Smooth muscle cell (in vitro differentiated cells): ENCODE measurements at regions not wholly inside any gene's neighbourhood (a gene's known extent, or its start where the extent isn't known, plus 50 kb on each side); places are given as distances from the start of the nearest gene placed in this dataset.

Experiments
- DNase-seq: peaks from one replicate; lab custom pipeline; 2025; ENCODE audit not compliant: unreplicated experiment; lab: John Stamatoyannopoulos, UW
- H2AFZ ChIP-seq: fragments of 200-600 bp; sonication (generic); 2 replicates; pipeline ENCODE4 v1.6.0; 2016; ENCODE audit warnings: antibody characterized with exemption, low read depth, mild to moderate bottlenecking
- H3F3A ChIP-seq: fragments of 200-600 bp; sonication (generic); 2 replicates; pipeline ENCODE4 v1.6.0; 2017; ENCODE audit warnings: antibody characterized with exemption, low read depth
- H3K27ac ChIP-seq: fragments of 200-600 bp; sonication (generic); 2 replicates; pipeline ENCODE4 v1.5.1; 2016; ENCODE audit warnings: low read depth, mild to moderate bottlenecking
- H3K27me3 ChIP-seq: fragments of 200-600 bp; sonication (generic); 2 replicates; pipeline ENCODE4 v1.6.1; 2016; ENCODE audit warnings: low read depth, mild to moderate bottlenecking
- H3K36me3 ChIP-seq: fragments of 200-600 bp; sonication (generic); 2 replicates; pipeline ENCODE4 v1.5.1; 2016; ENCODE audit warnings: low read depth
- H3K4me1 ChIP-seq: fragments of 200-600 bp; sonication (generic); 2 replicates; pipeline ENCODE4 v1.5.1; 2016; ENCODE audit warnings: low read depth
- H3K4me2 ChIP-seq: fragments of 200-600 bp; sonication (generic); 2 replicates; pipeline ENCODE4 v1.6.0; 2016; ENCODE audit warnings: mild to moderate bottlenecking
- H3K4me3 ChIP-seq: fragments of 200-600 bp; sonication (generic); 2 replicates; pipeline ENCODE4 v1.5.1; 2016; ENCODE audit warnings: mild to moderate bottlenecking
- H3K79me2 ChIP-seq: fragments of 200-600 bp; sonication (generic); 2 replicates; pipeline ENCODE4 v1.6.0; 2016; ENCODE audit warnings: low read depth, mild to moderate bottlenecking
- H3K9ac ChIP-seq: fragments of 200-600 bp; sonication (generic); 2 replicates; pipeline ENCODE4 v1.6.0; 2016; ENCODE audit warnings: low read depth
- H3K9me3 ChIP-seq: fragments of 200-600 bp; sonication (generic); replicated peaks from 2 replicates; pipeline ENCODE4 v1.5.1; 2016; ENCODE audit warnings: low read depth
- H4K20me1 ChIP-seq: fragments of 200-600 bp; sonication (generic); 2 replicates; pipeline ENCODE4 v1.6.0; 2016; ENCODE audit warnings: low read depth
- CTCF ChIP-seq: fragments of 200-600 bp; sonication (generic); IDR thresholded peaks from 2 replicates; pipeline ENCODE4 v1.5.1; 2017; ENCODE audit warnings: borderline replicate concordance, mild to moderate bottlenecking, antibody characterized with exemption; ENCODE audit not compliant: insufficient read depth, poor library complexity, severe bottlenecking
- WGBS: methylation state at CpG from one replicate; pipeline ENCODE4 v1.1.7; 2016; ENCODE audit warnings: low lambda C conversion rate; 5-methylcytosine and 5-hydroxymethylcytosine counted together

GRCh38 chr2:187055463-187055862, 206.5 kb upstream of the ZSWIM2 start:
- no peak overlapping the region for H3K27ac ChIP-seq
- no peaks in the 10 kb centered on the region for H3K4me1 ChIP-seq
- H3K36me3 ChIP-seq, result no peaks in the 10 kb centered on the region
- no peak overlapping the region for H3K4me2 ChIP-seq
- no peaks in the 10 kb centered on the region for H3K79me2 ChIP-seq
- no peak overlapping the region for H3K9ac ChIP-seq
- DNase-seq, result no peak
- no peak for TF ChIP-seq CTCF
- 40% methylated on average over 1 of the region's 1 CpG for WGBS
- H3K4me3 ChIP-seq, result no peak overlapping the region
- no peaks in the 10 kb centered on the region for H4K20me1 ChIP-seq
- no peak overlapping the region for H2AFZ ChIP-seq
- H3K27me3 ChIP-seq, result no peaks in the 10 kb centered on the region
- no peaks in the 10 kb centered on the region for H3F3A ChIP-seq
- no peaks in the 10 kb centered on the region for H3K9me3 ChIP-seq

GRCh38 chr2:187054501-187055319, 205.7 kb upstream of the ZSWIM2 start:
- WGBS, result 77% methylated on average over 5 of the region's 5 CpGs
- Histone ChIP-seq H3K4me3 (no peak overlapping the region), H2AFZ (no peak overlapping the region), H3K36me3 (no peaks in the 10 kb centered on the region), H3K9me3 (no peaks in the 10 kb centered on the region), H3K27me3 (no peaks in the 10 kb centered on the region), H3K4me1 (no peaks in the 10 kb centered on the region), H3K4me2 (no peak overlapping the region), H3F3A (no peaks in the 10 kb centered on the region), H4K20me1 (no peaks in the 10 kb centered on the region), H3K79me2 (no peaks in the 10 kb centered on the region), H3K9ac (no peak overlapping the region), H3K27ac (no peak overlapping the region)
- TF ChIP-seq CTCF, result no peak
- no peak for DNase-seq

GRCh38 chr2:187051350-187051749, 202.4 kb upstream of the ZSWIM2 start:
- H3K79me2 ChIP-seq, result no peaks in the 10 kb centered on the region
- H3K27ac ChIP-seq, result no peak overlapping the region
- no peak for TF ChIP-seq CTCF
- H2AFZ ChIP-seq, result no peak overlapping the region
- 86% methylated on average over 1 of the region's 1 CpG for WGBS
- no peak overlapping the region for H3K4me2 ChIP-seq
- H3K27me3 ChIP-seq, result no peaks in the 10 kb centered on the region
- H3K9me3 ChIP-seq, result no peaks in the 10 kb centered on the region
- H3K4me1 ChIP-seq, result no peaks in the 10 kb centered on the region
- H3K36me3 ChIP-seq, result no peaks in the 10 kb centered on the region
- H3F3A ChIP-seq, result no peaks in the 10 kb centered on the region
- no peak overlapping the region for H3K9ac ChIP-seq
- no peak for DNase-seq
- H4K20me1 ChIP-seq, result no peaks in the 10 kb centered on the region
- H3K4me3 ChIP-seq, result no peak overlapping the region

- Histone ChIP-seq H3K4me2 (no peak overlapping the region), H2AFZ (no peak overlapping the region), H3K9me3 (no peaks in the 10 kb centered on the region), H3K4me1 (no peaks in the 10 kb centered on the region), H3K36me3 (no peaks in the 10 kb centered on the region), H3K4me3 (no peak overlapping the region), H3F3A (no peaks in the 10 kb centered on the region), H3K9ac (no peak overlapping the region), H3K27me3 (no peaks in the 10 kb centered on the region), H3K79me2 (no peaks in the 10 kb centered on the region), H3K27ac (no peak overlapping the region), H4K20me1 (no peaks in the 10 kb centered on the region)
- 91% methylated on average over 4 of the region's 4 CpGs for WGBS
- DNase-seq, result no peak
- no peak for TF ChIP-seq CTCF
Measured at GRCh38 chr2:187050409-187050998, 201.5 kb upstream of the ZSWIM2 start.
